Large intestine (tissue), 3 donors: ENCODE measurements at regions not wholly inside any gene's neighbourhood (a gene's known extent, or its start where the extent isn't known, plus 50 kb on each side); places are given as distances from the start of the nearest gene placed in this dataset.
A peak's percentile ranks its signal among the peaks of the same experiment; 100 is the strongest.

Experiments
- DNase-seq, 2 donors: peaks; one replicate each; pipeline versions ENCODE4 v3.0.0 to v3.0.0-alpha.2; 2013
- H3K27ac ChIP-seq: one replicate; pipeline ENCODE4 v1.5.1; 2013; ENCODE audit warnings: low read length
- H3K27me3 ChIP-seq: 2 replicates; pipeline ENCODE4 v1.6.1; 2013; ENCODE audit warnings: low read length; ENCODE audit not compliant: control insufficient read depth, insufficient read depth
- H3K36me3 ChIP-seq: 2 replicates; pipeline ENCODE4 v1.6.1; 2013; ENCODE audit warnings: low read length; ENCODE audit not compliant: control insufficient read depth, insufficient read depth
- H3K4me1 ChIP-seq: one replicate; pipeline ENCODE4 v1.6.1; 2013; ENCODE audit warnings: low read length; ENCODE audit not compliant: control insufficient read depth, insufficient read depth
- H3K4me3 ChIP-seq: one replicate; pipeline ENCODE4 v1.5.1; 2013; ENCODE audit warnings: low read length
- H3K9me3 ChIP-seq: one replicate; pipeline ENCODE4 v1.6.1; 2013; ENCODE audit warnings: mild to moderate bottlenecking, low read depth, low read length, moderate library complexity; ENCODE audit not compliant: control insufficient read depth
- WGBS: methylation state at CpG from one replicate; pipeline ENCODE4 v1.1.5; 2013; ENCODE audit warnings: low lambda C conversion rate; ENCODE audit not compliant: insufficient coverage; 5-methylcytosine and 5-hydroxymethylcytosine counted together

DNA sequence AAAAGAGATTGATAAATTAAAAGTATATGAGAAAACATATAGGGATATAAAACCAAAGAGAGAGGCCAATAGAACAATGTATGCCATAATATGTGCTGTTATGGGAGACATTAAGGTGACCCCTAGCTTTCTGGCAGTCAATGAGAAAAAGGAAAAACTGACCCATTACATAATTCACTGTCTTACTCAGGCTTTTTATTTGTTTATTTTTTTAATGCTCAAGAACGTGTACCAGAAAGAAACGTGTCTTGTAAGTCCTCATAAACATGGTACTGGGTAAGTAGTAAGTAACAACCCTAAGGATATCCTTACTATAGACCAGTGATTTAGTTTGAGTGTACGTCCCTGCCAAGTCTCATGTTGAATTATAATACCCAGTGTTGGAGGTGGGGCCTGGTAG, 160.8 kb upstream of the PHACTR1 start:
- WGBS, result no CpG with 5 or more reads among the region's 3 CpGs
- no peak overlapping the region for H3K4me3 ChIP-seq
- H3K9me3 ChIP-seq, result peaks cover 4% of the 10 kb centered on the region
- no peaks in the 10 kb centered on the region for H3K36me3 ChIP-seq
- no peak for DNase-seq
- H3K4me1 ChIP-seq, result no peaks in the 10 kb centered on the region
- H3K27me3 ChIP-seq, result no peaks in the 10 kb centered on the region
- H3K27ac ChIP-seq, result no peak overlapping the region

DNA sequence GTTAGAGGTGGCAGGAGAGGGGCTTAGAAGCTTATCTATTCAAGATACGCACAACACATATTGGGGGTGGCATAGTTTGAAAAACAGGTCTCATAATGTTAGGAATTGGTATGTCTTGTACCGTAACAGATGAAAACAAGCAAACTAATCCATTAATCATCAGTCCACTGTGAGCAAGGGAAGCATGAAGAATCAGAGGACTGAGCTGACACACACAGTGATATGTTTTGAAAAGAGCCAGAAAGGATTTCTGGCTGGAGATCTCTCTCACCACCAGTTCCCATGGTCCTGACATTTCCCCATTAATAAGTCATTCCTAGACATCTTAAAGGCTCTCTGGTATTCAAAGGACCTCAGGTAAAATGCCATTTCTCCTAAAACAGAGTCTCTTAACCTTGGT, 158.8 kb upstream of the PHACTR1 start:
- no peak for DNase-seq
- Histone ChIP-seq H3K27me3 (no peaks in the 10 kb centered on the region), H3K4me3 (no peak overlapping the region), H3K9me3 (peaks cover 4% of the 10 kb centered on the region), H3K27ac (no peak overlapping the region), H3K4me1 (no peaks in the 10 kb centered on the region), H3K36me3 (no peaks in the 10 kb centered on the region)
- no CpG with 5 or more reads among the region's 2 CpGs for WGBS

DNA sequence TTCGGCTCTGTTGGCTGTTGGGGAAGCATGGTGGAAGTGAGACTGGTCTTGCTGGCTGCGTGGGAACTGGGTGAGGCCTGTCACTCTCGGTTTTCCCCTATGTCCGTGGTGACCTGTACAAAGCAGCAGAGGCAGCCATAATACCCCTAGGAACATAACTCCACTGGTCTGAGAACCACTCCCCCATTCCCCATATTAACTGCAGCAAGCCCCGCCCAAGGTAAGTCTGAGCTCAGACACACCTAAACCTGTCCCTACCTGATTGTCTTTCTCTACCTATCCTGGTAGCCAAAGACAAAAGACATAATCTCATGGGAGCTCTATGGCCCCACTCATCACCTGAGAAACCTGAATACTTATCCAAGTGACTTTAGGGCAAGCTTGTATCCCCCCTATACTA, 156.3 kb upstream of the PHACTR1 start:
- no peak for DNase-seq
- H3K4me1 ChIP-seq, result no peaks in the 10 kb centered on the region
- H3K27ac ChIP-seq, result no peak overlapping the region
- H3K36me3 ChIP-seq, result no peaks in the 10 kb centered on the region
- no CpG with 5 or more reads among the region's 5 CpGs for whole genome bisulfite sequencing
- no peak overlapping the region for H3K4me3 ChIP-seq
- no peaks in the 10 kb centered on the region for H3K27me3 ChIP-seq
- peaks cover 4% of the 10 kb centered on the region for H3K9me3 ChIP-seq

- no peak for DNase-seq
- no peak overlapping the region for H3K4me3 ChIP-seq
- no peaks in the 10 kb centered on the region for H3K4me1 ChIP-seq
- H3K27me3 ChIP-seq, result no peaks in the 10 kb centered on the region
- no peaks in the 10 kb centered on the region for H3K9me3 ChIP-seq
- H3K36me3 ChIP-seq, result no peaks in the 10 kb centered on the region
- no peak overlapping the region for H3K27ac ChIP-seq
- 100% methylated on average over 1 of the region's 2 CpGs for WGBS
Observed at GRCh38 chr6:12566618-12567123, 149.9 kb upstream of the PHACTR1 start.

- H3K36me3 ChIP-seq, result no peaks in the 10 kb centered on the region
- 100% methylated on average over 1 of the region's 3 CpGs for WGBS
Observed at GRCh38 chr6:12567682-12568081, 148.9 kb upstream of the PHACTR1 start.

GRCh38 chr6:12569646-12570045, 146.9 kb upstream of the PHACTR1 start:
- DNase-seq, result no peak
- Histone ChIP-seq H3K4me3 (no peak overlapping the region), H3K4me1 (peaks cover 4% of the 10 kb centered on the region), H3K36me3 (no peaks in the 10 kb centered on the region), H3K9me3 (no peaks in the 10 kb centered on the region), H3K27ac (no peak overlapping the region), H3K27me3 (no peaks in the 10 kb centered on the region)
- 100% methylated on average over 1 of the region's 1 CpG for WGBS

More at GRCh38 chr6:12567682-12568081, 148.9 kb upstream of the PHACTR1 start:
- Histone ChIP-seq H3K27me3 (no peaks in the 10 kb centered on the region), H3K27ac (no peak overlapping the region), H3K4me1 (no peaks in the 10 kb centered on the region), H3K9me3 (no peaks in the 10 kb centered on the region), H3K4me3 (no peak overlapping the region)
- DNase-seq, result no peak

DNA sequence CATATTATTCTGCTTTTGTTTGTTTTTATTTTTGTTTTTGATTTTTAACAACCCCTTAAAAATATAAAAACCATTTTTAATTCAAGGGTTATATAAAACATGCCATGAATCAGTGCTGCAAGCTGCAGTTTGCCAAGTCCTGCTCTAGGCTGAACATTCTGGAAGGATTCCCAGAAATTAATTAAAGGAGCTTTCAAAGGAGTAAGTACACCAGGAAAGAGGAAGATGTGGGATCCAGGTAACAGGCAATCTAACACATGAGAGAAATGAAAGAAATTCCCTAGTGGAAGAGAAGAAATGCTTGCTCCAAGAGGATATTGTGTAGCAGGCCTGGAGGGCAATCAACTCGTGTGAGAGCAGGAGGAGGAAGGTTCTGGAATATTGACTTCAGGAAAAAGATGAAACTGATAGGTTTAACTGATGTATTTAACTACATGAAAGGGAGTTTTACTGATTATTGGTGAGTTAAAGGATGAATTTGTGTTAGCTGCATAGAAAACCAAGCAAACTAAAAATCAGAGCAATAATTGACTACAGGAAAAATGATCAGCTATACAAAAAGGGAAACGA, 146.0 kb upstream of the PHACTR1 start:
- Histone ChIP-seq H3K4me3 (no peak overlapping the region), H3K4me1 (peaks cover 4% of the 10 kb centered on the region), H3K9me3 (no peaks in the 10 kb centered on the region), H3K27ac (no peak overlapping the region), H3K27me3 (no peaks in the 10 kb centered on the region), H3K36me3 (no peaks in the 10 kb centered on the region)
- 80% methylated on average over 1 of the region's 2 CpGs for WGBS
- no peak for DNase-seq

DNA sequence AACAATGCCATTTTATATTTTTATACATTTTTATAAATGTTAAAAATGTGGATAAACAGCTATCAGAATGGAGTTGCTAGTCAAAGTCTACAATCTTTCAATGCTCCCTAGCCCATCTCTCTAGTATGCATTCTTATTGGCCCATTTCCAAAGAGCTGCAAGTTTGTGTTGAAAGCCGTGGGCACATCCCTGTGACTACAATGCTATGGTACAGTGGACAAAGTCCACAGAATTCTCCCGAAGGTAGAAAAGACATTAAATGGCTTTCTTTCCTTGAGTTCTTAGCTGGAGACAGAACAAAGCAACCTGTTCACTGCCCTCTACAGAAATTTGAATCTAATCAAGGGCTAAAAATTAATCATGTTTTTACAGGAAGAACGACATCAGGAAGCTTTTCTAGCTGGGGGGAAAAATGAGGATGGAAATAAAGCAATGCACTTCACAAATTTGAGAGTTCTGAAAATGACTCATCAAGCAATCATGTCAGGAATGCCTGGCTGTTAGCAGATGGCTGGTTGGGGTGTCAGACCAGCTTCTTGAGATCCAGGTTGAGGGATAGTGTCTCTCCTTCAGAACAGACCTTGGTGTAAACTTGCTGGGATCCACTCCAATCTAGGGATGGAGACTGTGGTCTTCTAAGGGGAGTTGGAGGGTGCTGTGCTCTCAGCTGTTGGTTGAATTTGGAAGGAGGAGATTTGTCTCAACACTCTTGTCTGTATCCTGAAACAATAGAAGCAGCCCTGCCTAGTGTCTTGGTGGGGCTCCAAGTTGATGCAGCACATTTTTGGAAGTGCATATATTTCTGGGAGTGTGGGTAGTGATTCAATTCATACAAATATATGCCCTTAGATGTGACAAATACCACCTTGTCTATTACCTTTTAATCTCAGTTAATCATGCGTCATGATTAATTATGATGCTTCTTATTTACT, 143.4 kb upstream of the PHACTR1 start:
- H3K27me3 ChIP-seq, result no peaks in the 10 kb centered on the region
- DNase-seq, result peak; percentile 57 to 78
- peaks cover 25% of the 10 kb centered on the region for H3K4me1 ChIP-seq
- no peaks in the 10 kb centered on the region for H3K36me3 ChIP-seq
- H3K4me3 ChIP-seq, result no peak overlapping the region
- peak overlapping the region; percentile 61 for H3K27ac ChIP-seq
- no peaks in the 10 kb centered on the region for H3K9me3 ChIP-seq
- WGBS, result 100% methylated on average over 1 of the region's 4 CpGs

DNA sequence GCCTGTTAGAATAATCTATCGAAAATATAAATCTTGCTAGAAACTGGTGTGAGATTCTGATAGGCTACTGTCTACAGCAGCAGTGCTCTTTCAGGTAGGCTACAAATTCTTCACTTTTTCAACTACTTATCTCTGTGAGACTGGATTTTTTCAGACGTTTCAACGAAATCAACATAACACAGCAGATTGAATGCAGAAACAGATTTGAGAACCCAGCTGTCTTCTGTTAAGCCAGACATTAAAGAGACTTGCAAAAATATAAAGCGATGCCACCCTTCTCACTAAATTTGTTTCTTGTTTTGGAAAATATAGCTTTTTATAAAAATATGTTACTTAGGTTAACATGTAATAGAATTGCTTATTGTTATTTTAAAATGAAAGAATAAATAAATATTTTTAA, 140.6 kb upstream of the PHACTR1 start:
- WGBS, result 78% methylated on average over 1 of the region's 4 CpGs
- H3K4me1 ChIP-seq, result peaks cover 25% of the 10 kb centered on the region
- H3K27ac ChIP-seq, result peak overlapping the region; percentile 78
- no peaks in the 10 kb centered on the region for H3K27me3 ChIP-seq
- no peak overlapping the region for H3K4me3 ChIP-seq
- DNase-seq, result no peak
- H3K9me3 ChIP-seq, result no peaks in the 10 kb centered on the region
- no peaks in the 10 kb centered on the region for H3K36me3 ChIP-seq

GRCh38 chr6:12576389-12576788, 140.2 kb upstream of the PHACTR1 start:
- Histone ChIP-seq H3K36me3 (no peaks in the 10 kb centered on the region), H3K27ac (peak overlapping the region; percentile 78), H3K4me3 (no peak overlapping the region), H3K27me3 (no peaks in the 10 kb centered on the region), H3K9me3 (no peaks in the 10 kb centered on the region), H3K4me1 (peaks cover 25% of the 10 kb centered on the region)
- no CpG with 5 or more reads among the region's 2 CpGs for WGBS
- DNase-seq, result peak; percentile 74 to 92
